ENCODE measurements at regions not wholly inside any gene's neighbourhood (a gene's known extent, or its start where the extent isn't known, plus 50 kb on each side); places are given as distances from the start of the nearest gene placed in this dataset.

DNA sequence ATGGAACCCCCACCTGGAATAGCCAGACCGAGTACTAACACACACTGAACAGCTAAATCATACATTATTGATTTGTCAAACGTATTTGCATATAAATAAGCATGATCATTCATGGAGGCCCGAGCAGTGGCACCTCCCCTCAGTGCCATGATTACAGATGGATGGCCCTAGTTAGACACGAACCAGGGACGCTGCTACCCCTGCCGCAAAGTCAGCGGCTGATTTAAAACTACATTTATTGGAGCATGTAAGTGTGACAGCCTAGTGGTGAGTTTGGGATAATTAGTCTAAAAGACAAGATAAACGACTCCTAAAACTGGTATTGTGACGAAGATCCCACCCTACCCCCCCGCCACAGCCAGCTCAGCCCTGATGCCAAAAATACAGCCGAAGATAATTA lies 159.1 kb upstream of the MAFB start:
- WGBS, 2 donors, result 59 to 78% methylated on average over 11 of the region's 11 CpGs
- no peak for DNase-seq
- peaks cover 0 to 5% (median 0%) of the 10 kb centered on the region in 3 donors for H3K9me3 ChIP-seq
- no peaks in the 10 kb centered on the region for H3K36me3 ChIP-seq
- TF ChIP-seq, protein P1, sequence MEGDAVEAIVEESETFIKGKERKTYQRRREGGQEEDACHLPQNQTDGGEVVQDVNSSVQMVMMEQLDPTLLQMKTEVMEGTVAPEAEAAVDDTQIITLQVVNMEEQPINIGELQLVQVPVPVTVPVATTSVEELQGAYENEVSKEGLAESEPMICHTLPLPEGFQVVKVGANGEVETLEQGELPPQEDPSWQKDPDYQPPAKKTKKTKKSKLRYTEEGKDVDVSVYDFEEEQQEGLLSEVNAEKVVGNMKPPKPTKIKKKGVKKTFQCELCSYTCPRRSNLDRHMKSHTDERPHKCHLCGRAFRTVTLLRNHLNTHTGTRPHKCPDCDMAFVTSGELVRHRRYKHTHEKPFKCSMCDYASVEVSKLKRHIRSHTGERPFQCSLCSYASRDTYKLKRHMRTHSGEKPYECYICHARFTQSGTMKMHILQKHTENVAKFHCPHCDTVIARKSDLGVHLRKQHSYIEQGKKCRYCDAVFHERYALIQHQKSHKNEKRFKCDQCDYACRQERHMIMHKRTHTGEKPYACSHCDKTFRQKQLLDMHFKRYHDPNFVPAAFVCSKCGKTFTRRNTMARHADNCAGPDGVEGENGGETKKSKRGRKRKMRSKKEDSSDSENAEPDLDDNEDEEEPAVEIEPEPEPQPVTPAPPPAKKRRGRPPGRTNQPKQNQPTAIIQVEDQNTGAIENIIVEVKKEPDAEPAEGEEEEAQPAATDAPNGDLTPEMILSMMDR (IDR thresholded peaks at IDR 0.05), result no peak
- no peak for TF ChIP-seq POLR2A (IDR thresholded peaks at IDR 0.05)
- no peaks in the 10 kb centered on the region for H3K27me3 ChIP-seq
- H3K4me3 ChIP-seq, result no peak overlapping the region
- no peak overlapping the region for H3K27ac ChIP-seq
- H3K4me1 ChIP-seq, result peaks cover 0 to 31% (median 4%) of the 10 kb centered on the region in 3 donors
- intact Hi-C loops (cut with DNase I), result no loop called here

DNA sequence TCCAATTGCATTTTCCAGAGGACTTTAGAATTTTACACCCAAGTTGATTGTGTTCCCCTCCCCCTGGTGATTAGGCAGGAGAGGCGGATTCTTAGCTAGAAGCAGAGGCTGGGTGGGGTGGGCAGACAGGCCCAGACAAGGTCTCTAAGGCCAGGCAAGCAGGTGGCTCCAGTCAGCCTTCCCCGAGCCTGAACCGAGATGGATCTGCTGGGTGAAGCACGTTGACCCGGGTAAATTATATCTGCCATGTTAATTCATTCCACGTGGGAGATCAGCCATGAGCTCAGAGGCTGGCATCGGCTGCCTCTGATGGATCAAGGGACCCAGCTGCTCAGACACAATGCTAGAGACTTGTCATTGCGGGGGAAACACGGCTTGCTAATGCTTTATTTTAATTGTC lies 159.5 kb upstream of the MAFB start:
- no peaks in the 10 kb centered on the region for H3K36me3 ChIP-seq
- intact Hi-C loops (cut with DNase I), result no loop called here
- WGBS, 2 donors, result 40 to 46% methylated on average over 1 to 4 of the region's 9 CpGs

DNA sequence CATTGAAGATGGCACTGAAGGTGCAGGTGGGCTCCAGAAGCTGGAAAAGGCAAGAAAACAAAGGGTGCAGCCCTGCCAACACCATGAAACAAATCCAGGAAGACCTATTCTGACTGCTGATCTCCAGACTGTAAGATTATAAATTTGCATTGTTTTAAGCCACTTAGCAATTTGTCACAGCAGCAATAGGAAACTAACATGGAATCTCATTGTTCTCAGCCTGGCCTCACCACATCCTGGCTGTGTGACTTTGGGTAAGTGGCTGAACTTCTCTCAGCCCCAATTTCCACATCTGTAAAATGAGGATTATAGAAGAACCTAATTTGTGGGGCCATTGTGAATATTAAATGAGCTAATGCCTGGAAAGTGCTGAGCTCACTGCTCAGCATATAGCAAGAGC lies 160.4 kb upstream of the MAFB start:
- Histone ChIP-seq H3K4me3 (no peak overlapping the region), H3K4me1 (peaks cover 0 to 31% (median 4%) of the 10 kb centered on the region in 3 donors), H3K27ac (no peak overlapping the region), H3K9me3 (peaks cover 0 to 5% (median 0%) of the 10 kb centered on the region in 3 donors), H3K36me3 (no peaks in the 10 kb centered on the region), H3K27me3 (no peaks in the 10 kb centered on the region)
- intact Hi-C loops (cut with DNase I), result no loop called here
- no peak for TF ChIP-seq POLR2A (IDR thresholded peaks at IDR 0.05)
- TF ChIP-seq, protein P1 (IDR thresholded peaks at IDR 0.05), result no peak
- no peak for DNase-seq

More for the DNA sequence above, 159.5 kb upstream of the MAFB start:
- DNase-seq, result no peak
- H3K4me1 ChIP-seq, result peaks cover 0 to 31% (median 4%) of the 10 kb centered on the region in 3 donors
- TF ChIP-seq, protein P1 (IDR thresholded peaks at IDR 0.05), result no peak
- no peak for TF ChIP-seq POLR2A (IDR thresholded peaks at IDR 0.05)
- H3K9me3 ChIP-seq, result peaks cover 0 to 5% (median 0%) of the 10 kb centered on the region in 3 donors
- no peak overlapping the region for H3K27ac ChIP-seq
- no peaks in the 10 kb centered on the region for H3K27me3 ChIP-seq
- no peak overlapping the region for H3K4me3 ChIP-seq

DNA sequence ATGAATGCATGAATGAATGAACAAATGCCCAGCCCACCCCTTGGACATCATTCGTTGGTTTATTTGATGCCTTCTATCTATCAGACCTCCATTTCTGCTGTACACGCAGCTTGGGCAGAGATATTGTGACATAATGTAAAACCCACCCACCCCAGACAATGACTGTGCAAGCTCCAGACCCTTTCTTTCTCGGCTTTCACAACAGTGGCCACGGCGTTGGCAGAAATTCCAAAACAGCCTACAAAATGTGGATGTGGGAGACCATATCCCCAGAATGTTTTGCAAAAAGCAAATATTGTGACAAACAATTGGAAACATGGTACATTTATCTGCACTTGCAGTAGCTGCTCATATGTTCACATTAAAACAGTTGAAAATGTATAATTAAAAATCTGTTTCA lies 162.0 kb upstream of the MAFB start:
- H3K9me3 ChIP-seq, result no peaks in the 10 kb centered on the region
- H3K4me1 ChIP-seq, result peaks cover 0 to 31% (median 4%) of the 10 kb centered on the region in 3 donors
- no peak overlapping the region for H3K27ac ChIP-seq
- H3K27me3 ChIP-seq, result no peaks in the 10 kb centered on the region
- no peak overlapping the region for H3K4me3 ChIP-seq
- TF ChIP-seq POLR2A (IDR thresholded peaks at IDR 0.05), result no peak
- TF ChIP-seq, protein P1 (IDR thresholded peaks at IDR 0.05), result no peak
- no peak for DNase-seq
- intact Hi-C loops (cut with DNase I), result no loop called here
- WGBS, 2 donors, result 71 to 73% methylated on average over 5 of the region's 5 CpGs
- no peaks in the 10 kb centered on the region for H3K36me3 ChIP-seq

DNA sequence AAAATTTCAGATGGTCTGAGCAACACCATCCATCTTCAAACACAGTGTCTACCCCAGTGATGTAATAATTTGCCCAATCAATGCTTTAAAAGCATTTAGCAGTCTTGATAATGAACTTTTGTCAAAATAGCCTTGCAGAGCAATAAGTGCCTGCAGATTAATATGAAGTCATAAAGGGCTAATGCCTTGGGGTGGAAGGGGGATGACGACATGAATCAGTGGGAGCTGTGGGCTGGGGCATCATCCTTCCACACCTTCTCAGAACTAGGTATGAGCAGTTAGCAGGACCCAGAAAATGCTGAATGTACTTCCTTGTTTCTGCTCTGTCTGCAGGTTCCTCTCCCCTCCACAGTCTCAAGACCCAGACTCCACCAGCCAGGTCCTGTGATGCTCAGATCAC lies 166.2 kb upstream of the MAFB start:
- H3K27ac ChIP-seq, result no peak overlapping the region
- H3K27me3 ChIP-seq, result no peaks in the 10 kb centered on the region
- peaks cover 0 to 15% (median 0%) of the 10 kb centered on the region in 3 donors for H3K4me1 ChIP-seq
- TF ChIP-seq, protein P1 (IDR thresholded peaks at IDR 0.05), result no peak
- TF ChIP-seq POLR2A (IDR thresholded peaks at IDR 0.05), result no peak
- WGBS, 2 donors, result 100% methylated on average over 1 of the region's 1 CpG; no CpG with 5 or more reads in 1 of the 2 donors
- no peak overlapping the region for H3K4me3 ChIP-seq
- no peaks in the 10 kb centered on the region for H3K36me3 ChIP-seq
- DNase-seq, result no peak
- intact Hi-C loops (cut with DNase I), result no loop called here
- no peaks in the 10 kb centered on the region for H3K9me3 ChIP-seq
